GM10266 (cell line): ENCODE measurements at regions not wholly inside any gene's neighbourhood (a gene's known extent, or its start where the extent isn't known, plus 50 kb on each side); places are given as distances from the start of the nearest gene placed in this dataset.

Experiments
- DNase-seq: peaks from one replicate; pipeline ENCODE4 v3.0.0; 2012; ENCODE audit errors: extremely low spot score
- CTCF ChIP-seq: IDR thresholded peaks from 2 replicates; pipeline ENCODE4 v1.5.1; 2012; ENCODE audit warnings: mild to moderate bottlenecking, low read depth; ENCODE audit not compliant: control insufficient read depth, insufficient read depth; ENCODE audit errors: missing control alignments

- DNase-seq = no peak
- TF ChIP-seq CTCF = no peak
These were observed 84.5 kb upstream of the ARHGAP28 start for GRCh38 chr18:6644836-6645627.

- DNase-seq = no peak
- no peak for TF ChIP-seq CTCF
These were observed 82.7 kb upstream of the ARHGAP28 start for GRCh38 chr18:6646801-6647200.

GRCh38 chr18:6648581-6648980 is 80.9 kb upstream of the ARHGAP28 start:
- TF ChIP-seq CTCF = no peak
- no peak for DNase-seq

- no peak for DNase-seq
- no peak for TF ChIP-seq CTCF
These were observed 79.9 kb upstream of the ARHGAP28 start for GRCh38 chr18:6649421-6650126.

- TF ChIP-seq CTCF = no peak
- DNase-seq = no peak
These were observed 79.4 kb upstream of the ARHGAP28 start for GRCh38 chr18:6650127-6650507.

- no peak for TF ChIP-seq CTCF
- no peak for DNase-seq
These were observed 78.8 kb upstream of the ARHGAP28 start for GRCh38 chr18:6650747-6651146.

GRCh38 chr18:6652098-6652497 is 77.4 kb upstream of the ARHGAP28 start:
- no peak for DNase-seq
- no peak for TF ChIP-seq CTCF
